ENCODE measurements at regions not wholly inside any gene's neighbourhood (a gene's known extent, or its start where the extent isn't known, plus 50 kb on each side); places are given as distances from the start of the nearest gene placed in this dataset.

DNA sequence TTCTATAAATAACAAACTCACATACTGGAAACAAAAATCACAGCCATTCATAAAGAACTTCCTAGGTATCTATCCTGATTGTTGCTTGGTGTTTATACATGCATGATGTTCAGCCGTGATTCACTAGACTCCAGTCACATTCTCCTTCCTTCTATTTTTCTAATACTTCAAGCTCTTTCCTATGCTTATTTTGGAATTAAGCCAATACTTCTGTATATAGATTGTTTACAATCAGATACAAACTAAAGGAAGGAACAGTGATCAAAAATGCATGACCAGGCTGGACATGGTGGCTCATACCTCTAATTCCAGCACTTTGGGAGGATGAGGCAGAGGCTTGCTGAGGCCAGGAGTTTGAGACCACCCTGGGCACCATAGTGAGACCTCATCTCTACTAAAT, 377.5 kb upstream of the IRAK1BP1 start:
- TF ChIP-seq, protein P1, sequence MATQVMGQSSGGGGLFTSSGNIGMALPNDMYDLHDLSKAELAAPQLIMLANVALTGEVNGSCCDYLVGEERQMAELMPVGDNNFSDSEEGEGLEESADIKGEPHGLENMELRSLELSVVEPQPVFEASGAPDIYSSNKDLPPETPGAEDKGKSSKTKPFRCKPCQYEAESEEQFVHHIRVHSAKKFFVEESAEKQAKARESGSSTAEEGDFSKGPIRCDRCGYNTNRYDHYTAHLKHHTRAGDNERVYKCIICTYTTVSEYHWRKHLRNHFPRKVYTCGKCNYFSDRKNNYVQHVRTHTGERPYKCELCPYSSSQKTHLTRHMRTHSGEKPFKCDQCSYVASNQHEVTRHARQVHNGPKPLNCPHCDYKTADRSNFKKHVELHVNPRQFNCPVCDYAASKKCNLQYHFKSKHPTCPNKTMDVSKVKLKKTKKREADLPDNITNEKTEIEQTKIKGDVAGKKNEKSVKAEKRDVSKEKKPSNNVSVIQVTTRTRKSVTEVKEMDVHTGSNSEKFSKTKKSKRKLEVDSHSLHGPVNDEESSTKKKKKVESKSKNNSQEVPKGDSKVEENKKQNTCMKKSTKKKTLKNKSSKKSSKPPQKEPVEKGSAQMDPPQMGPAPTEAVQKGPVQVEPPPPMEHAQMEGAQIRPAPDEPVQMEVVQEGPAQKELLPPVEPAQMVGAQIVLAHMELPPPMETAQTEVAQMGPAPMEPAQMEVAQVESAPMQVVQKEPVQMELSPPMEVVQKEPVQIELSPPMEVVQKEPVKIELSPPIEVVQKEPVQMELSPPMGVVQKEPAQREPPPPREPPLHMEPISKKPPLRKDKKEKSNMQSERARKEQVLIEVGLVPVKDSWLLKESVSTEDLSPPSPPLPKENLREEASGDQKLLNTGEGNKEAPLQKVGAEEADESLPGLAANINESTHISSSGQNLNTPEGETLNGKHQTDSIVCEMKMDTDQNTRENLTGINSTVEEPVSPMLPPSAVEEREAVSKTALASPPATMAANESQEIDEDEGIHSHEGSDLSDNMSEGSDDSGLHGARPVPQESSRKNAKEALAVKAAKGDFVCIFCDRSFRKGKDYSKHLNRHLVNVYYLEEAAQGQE (IDR thresholded peaks at IDR 0.05; ENCODE audit: low read depth) = no peak
- TF ChIP-seq, protein P2, sequence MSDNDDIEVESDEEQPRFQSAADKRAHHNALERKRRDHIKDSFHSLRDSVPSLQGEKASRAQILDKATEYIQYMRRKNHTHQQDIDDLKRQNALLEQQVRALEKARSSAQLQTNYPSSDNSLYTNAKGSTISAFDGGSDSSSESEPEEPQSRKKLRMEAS (IDR thresholded peaks at IDR 0.05) = no peak
- TF ChIP-seq YY1 (IDR thresholded peaks at IDR 0.05; ENCODE audit: low read depth) (no peak), CREB1 (IDR thresholded peaks at IDR 0.05; ENCODE audit: low read depth) (no peak), FOXM1 (IDR thresholded peaks at IDR 0.05; ENCODE audit: borderline replicate concordance, low read depth) (no peak), EGR1 (IDR thresholded peaks at IDR 0.05) (no peak), CEBPB (IDR thresholded peaks at IDR 0.05) (no peak), NFIC (IDR thresholded peaks at IDR 0.05) (no peak), EP300 (IDR thresholded peaks at IDR 0.05; ENCODE audit: borderline replicate concordance) (no peak), ZBTB7A (IDR thresholded peaks at IDR 0.05; ENCODE audit: low read depth) (no peak)

Measured in Ishikawa (cell line).